Stimulated activated CD4-positive, alpha-beta T cell treated with anti-CD3 and anti-CD28 coated beads, TNF-alpha, amount 100 ng/mL, for 48 hours (primary cell): ENCODE measurements at regions not wholly inside any gene's neighbourhood (a gene's known extent, or its start where the extent isn't known, plus 50 kb on each side); places are given as distances from the start of the nearest gene placed in this dataset.

Experiments
- DNase-seq, 3 donors: peaks; one replicate each; pipeline ENCODE4 v3.0.0-alpha.2; 2020; ENCODE audit warnings: low read depth in 3 of 3

DNA sequence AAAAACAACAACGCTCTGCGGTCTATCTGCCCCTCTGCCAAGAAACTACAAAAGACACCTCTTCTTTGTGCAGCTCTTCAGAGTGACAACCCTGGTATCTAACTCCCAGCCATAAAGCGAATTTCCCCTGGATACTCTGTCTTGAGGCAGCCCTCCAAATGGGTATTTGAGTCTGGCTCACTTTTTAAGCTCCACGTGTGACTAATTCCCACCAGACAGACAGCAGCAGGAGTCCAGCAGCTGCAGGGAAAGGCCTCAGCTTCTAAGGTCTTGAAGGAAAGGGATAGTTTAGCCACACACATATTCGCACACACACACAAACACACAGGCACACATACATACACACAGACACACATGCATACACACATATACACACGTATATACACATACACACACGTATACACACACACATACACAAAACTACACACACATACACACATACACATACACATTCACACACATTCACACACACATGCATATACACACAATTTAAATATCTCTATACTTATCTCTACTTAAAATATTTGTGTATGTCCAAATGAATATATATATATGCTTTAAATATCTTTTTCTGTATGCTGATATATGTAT, 188.8 kb downstream of the TSHZ3 start:
- no peak for DNase-seq

DNA sequence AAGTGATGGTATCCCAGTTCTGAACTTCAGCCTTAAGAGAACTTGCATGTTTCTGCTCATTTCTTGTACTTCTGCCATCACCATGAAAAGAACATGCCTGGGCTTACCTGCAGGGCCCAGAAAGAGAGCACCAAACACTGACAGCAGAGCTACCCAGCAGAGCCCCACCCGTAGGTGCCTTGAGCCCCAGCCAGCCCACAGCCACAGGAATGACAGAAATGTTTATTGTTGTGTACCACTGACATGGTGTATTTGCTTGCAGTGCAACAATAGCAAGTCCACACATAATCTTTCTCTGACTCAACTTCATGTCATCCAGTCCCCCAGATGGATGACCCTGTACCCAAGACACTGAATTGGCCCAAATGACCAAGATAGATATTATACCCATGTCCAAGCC, 195.2 kb downstream of the TSHZ3 start:
- no peak for DNase-seq

DNA sequence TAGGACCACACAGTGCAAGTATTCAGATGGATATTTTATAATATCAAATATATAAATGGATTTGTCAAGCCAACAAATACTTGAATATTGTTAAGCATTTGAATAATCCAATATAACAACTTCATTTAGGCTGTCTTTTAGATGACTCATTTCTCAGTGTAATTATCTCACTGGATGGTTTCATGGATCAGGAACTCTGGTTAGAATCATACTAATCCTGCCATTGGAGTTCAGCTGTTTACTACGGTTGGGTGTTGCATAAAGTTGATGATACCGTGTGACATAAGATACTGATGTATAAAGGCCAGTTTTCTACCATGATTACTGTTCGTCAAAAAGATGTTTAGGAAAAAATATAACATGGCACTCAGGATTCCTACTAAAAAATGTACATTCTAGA, 196.3 kb downstream of the TSHZ3 start:
- no peak for DNase-seq

DNA sequence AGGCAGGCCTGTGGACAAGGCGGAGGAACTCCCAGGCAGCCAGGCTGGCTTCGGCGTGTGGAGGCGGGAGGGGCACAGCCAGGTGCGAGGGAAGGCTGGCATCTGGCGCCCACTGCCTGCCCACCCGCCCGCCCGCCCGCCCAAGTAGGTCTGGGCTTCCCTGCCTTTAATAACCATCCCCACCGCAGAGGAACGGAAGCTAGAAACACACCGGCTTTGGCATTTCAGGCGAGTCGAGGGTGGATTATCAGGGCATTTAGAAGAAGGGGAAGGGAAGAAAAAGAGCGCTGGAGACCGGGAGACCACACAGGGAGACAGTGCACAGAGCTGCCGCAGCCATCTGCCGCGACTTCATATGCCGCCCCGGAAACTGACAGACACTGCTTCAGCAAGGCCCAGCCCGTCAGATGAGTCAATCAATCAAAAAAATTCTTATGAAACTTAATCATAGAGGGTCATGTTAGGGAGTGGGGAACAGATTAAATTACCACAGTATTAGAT, 199.7 kb downstream of the TSHZ3 start:
- DNase-seq: no peak

DNA sequence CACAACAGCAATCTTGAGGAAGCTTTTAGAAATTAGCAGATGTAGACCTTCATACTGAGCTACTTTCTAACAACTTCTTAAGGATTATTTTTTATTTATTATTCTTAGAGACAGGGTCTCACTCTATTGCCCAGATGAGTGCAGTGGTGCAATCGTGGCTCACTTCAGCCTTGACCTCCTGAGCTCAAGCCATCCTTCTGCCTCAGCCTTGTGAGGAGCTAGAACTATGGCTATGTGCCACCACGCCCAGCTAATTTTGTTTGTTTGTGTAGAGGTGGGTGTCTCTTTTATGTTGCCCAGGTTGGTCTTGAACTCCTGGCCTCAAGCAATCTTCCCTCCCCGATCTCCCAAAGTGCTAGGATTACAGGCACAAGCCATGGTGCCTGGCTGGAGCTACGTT, 200.6 kb downstream of the TSHZ3 start:
- no peak for DNase-seq

DNA sequence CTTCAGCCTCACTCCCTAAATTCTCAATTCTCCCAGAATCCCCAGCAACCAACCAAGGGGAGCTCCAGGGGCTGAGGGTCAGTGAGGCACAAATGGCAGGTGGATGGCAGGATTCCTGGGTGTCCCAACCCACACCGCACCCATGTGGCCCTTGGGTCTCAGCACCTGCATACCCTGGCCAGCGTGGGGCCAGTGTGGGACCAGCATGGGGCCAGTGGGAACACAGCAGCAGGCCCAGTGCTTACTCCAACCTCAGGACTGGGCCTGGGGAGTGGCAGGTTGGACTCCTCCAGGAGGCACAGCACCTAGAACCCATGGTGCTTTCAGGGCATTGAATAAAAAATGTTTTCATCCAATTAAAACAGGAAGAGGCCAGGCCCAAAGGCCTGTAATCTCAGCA, 202.0 kb downstream of the TSHZ3 start:
- DNase-seq: no peak

DNA sequence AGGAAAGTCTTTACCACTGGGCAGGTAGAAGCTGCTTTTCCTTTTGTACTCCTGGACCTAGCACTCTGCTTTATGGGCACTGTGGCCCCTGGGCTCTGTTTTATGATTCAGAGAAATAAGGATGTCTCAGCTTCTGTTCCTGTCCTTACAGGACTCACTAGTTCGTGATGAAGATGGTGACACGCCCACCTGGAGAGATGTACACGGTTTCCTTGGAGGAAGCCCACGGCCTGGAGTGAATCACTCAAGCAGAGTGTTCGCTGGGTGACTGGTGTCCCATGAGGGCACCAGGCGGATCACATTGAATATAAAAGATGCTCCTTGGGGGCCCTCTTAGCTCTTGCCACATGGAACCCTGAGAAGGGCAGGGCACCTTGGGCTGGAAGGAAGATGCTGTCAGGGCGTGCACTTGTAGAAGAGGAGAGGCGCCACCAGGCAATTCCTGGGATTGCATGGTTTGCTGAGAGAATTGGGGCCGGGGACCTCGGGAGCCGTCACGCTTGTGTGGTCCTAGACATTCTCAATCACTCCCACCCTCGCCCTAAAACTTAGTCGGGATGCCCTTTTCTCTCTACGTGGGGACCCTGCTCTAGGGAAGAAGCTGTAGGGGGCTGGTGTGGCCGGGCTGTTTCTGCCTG, 202.6 kb downstream of the TSHZ3 start:
- DNase-seq: no peak

DNA sequence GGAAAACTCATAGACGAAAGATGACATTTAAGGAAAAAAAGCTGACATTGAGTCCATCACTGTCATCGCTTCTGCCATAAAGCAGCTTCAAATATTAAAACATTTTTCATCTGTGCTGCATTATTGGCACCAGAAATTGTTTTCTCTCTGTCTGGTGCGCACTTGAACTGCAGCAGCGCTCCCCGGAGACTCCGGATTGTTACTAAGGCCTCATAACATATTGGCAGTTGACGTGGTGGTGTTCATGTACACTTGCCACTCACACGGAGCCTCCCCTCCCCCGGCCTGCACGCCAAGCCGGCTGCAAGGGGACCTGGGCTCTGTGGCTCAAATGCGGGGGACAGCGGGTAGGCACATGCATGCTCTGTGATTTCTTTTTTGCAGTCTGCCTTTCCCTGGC, 203.2 kb downstream of the TSHZ3 start:
- no peak for DNase-seq

DNA sequence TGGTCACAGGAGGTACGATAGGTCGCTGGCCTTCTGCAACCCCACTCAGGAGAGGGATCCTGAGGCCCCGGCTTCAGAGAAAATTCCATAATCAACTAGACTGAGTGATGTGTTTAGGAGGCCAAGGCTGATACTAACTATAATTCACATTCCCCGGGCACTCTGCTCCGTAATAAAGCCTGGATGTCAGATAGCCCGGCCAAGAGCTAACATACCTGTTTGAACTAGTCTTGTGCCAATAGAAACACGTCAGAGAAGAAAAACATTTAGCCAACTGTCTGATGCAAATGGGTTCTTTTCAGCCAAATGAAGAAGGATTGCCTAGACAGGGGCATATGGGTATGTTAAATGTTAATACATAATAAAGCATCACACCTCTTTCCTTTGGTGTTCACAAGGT, 204.2 kb downstream of the TSHZ3 start:
- DNase-seq: no peak

DNA sequence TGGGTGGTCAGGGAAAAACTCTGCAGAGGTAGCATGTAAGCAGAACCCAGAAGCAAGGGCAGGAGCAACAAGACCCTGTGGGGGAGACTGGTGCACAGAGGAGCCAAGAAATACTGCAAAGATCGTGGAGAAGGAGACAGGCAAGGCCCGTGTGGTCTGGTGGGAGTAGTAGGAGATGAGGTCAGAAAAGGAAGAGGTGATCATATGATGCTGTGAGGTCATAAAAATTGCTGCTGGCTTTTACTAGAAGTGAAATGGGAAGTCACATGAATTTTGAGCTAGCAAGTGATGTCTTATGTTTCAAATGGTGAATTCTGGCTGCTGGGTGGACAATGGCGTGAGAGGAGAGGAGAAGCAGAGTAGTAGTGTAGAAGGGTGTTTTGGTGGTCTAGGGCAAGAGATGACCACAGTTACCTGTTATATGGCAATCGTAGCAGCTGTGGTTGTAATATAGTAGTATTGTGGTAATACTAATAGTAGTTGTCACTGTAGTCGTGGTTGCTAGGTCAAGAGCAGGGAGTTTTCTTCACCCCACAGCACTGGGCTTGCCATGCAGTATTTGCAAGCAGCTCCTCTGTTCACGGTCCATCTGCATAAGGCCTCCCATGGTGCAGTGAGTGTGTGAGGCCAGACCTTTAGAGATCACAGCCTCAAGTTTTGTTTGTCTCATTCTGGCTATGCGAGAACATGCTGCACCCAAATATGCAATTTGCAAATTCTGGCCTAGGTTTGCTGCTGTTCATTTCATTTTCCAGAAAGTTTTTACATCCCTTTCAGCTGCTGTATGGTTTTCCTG, 205.0 kb downstream of the TSHZ3 start:
- no peak for DNase-seq

DNA sequence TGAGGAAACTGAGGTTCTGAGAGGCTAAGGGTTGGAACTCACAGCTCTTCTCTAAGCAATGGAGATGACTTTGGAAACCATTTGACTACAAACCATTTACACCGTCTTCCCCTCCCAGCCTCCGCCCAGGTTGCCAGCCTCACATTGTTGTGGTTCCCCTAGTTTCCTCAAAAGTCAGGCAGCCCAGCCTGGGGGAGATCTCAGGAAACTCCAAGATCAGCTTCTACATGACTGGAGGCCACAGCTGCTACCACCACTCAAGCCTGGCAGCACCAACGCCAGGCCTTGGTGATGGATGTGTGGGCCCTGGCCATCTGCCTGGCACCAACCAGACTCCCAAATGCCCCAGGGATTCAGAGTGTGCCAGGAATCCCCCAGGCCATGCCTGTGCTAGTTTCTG, 207.9 kb downstream of the TSHZ3 start:
- DNase-seq: no peak

DNA sequence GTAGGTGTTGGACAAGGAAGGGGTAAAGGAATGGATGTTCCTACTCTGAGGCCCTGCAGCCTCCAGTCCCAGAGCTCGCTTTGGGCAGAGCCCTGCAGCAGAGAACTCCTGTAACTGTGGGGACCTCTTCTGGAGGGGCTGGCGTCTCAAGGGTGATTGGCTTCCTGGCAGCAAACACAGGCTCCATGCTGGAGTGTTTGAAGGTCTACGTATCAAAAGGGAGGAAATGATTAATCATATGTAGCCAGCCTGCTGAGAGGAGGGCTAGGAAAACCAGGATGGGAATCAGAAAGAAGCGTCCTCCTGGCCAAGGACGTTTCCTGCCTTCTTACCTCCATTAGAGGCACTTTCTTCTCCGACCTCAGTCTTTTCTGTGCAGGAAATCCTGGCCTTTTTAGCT, 208.5 kb downstream of the TSHZ3 start:
- DNase-seq: no peak

DNA sequence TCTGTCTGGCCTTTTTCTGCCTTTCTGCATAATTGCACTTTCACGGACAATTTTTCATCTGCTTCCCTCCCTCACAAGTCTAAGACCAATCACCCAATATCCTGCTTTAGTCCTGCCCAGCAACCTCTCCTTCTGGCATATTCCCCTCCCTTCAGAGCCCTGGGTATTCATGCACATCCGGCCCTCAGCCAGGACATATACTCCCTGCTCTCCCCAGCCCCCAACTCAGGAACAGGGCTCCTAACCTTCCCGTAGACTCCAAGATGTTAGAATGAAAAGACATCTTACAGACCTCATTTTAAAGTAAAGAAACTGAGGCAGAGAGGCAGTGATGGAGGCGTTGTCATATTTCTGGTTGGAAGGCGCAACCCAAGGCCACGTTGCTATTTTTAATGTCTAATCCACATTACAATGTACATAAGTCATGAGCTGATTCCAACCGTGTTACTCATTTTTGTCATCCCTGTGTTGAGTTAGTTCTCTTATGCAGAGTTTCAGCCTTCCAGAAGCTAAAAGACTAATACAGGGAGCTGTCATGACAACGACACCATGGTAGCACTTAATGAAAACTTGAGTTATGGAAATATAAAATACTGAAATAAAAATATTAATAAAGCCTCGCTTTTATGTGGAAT, 209.2 kb downstream of the TSHZ3 start:
- DNase-seq: no peak

DNA sequence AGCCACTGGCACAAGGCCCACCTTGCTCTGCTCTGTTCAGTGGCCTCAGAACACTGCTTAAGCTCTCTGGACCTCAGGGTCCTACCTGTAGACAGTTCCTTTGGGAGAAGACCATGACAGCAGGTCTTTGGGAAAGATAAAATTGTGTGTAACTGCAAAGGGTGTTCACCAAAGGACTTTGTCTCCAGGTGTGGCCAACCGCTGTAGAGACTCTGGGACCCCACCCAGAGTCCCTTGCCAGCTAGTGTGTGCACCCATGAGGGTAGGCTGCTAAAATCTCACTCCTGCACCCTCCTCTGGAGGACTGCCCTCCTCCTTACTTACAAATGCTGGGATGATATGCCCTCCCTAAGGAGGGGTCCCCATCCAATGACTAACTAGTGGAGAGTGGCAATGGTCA, 211.2 kb downstream of the TSHZ3 start:
- DNase-seq: no peak

DNA sequence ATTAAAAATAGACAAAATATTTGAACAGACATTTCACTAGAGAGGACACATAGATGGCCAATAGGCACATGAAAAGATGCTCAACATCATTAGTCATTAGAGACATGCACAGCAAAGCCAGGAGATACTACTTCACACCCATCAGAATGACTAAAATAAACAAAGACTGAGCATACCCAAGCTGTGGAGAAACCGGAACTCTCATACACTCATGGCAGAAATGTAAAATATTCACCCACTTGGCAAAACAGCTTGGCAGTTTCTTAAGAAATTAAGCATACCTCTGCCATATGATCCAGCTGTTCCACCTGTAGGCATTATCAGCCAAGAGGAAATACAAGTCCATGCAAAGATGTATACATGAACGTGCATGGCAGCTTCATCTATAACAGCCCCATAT, 213.4 kb downstream of the TSHZ3 start:
- no peak for DNase-seq

DNA sequence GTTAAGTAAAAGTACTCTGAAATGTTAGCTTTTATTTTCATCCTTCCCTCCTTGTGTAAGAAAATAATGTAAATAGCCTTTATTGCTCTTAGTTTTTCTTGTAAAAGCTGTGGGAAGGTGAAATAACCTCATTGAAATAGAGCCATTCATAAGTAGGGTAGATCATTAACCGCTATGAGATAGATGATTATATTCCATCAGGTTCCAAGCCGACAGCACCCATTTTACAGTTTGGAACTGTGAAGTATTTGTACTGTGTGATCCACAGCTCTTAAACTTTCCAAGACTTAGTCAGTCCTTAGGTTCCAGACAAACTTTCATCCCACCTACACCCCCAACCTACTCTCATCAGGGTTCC, 216.5 kb downstream of the TSHZ3 start:
- DNase-seq: no peak

DNA sequence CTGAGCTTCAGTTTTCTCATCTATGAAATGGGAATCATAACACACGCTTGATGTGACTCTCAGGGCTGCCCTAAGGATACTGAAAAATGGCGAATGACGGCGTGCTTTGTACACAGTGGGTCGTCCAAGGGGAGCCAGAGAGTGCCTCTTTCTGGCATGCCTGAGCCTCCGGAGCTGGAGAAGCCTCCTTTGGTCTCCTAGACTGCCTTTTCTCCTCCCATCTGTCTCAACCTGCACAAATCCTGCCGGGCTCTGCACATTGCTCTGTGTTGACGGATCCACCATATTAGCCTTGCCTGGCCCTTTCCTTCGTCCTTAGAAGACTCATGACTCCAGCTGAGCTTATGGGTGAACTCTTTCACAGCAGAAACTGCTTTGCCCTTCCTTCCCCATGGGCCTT, 220.9 kb downstream of the TSHZ3 start:
- no peak for DNase-seq

DNA sequence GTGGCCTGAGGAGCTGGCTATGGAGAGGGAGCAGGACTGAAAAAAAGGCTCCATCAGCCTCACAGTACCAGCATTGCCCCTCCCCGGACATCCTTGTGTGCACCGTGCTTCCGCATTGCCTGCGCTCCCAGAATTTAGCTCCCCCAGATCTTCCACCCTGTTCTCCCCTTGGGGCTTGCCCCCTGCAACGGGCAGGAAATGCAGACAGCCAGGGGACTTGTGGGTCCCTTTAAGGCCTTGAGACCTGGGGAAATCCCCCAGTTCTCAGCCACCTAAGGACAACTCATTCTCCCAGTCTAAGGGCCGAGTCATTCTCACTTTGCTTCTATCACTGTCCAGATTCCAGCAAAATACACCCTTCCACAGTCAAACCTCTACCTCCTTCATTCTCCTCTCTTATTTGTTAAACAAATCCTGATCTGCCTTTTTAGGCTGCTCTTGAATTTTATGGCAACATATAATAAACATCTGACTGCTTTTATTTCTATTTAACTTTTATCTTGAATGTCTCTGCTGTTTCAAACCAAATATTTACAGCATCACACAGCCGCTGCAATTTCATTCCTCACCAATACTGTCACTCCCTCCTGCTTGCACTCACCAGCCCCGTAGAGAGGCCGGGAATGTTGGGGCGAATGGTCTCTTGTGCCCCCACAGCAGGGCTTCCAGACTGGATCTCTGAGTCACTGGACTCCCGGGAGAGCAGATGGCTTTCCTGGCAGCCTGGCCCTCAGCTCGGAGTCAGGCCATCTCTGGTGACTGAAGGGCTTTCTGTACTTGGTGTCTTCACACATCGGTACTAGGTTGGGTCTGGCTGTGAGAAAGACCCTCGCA, 221.9 kb downstream of the TSHZ3 start:
- no peak for DNase-seq

DNA sequence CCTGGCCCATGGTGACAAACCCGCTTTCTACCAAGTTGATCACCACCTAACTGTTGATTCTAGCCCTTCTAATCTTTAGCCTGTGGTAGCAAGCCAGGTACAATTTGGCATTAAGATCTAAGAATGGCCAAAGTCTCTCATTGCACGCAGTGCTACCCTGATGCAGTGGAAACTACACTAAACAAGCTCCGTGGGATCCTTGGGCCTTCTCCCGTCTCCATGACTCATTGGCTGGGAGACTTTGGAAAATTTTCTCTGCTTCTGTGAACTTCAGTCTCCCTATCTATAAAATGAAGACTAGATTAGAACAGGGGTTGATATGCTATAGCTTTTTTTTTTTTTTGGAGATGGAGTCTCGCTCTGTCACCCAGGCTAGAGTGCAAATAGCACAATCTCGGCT, 223.0 kb downstream of the TSHZ3 start:
- no peak for DNase-seq

DNA sequence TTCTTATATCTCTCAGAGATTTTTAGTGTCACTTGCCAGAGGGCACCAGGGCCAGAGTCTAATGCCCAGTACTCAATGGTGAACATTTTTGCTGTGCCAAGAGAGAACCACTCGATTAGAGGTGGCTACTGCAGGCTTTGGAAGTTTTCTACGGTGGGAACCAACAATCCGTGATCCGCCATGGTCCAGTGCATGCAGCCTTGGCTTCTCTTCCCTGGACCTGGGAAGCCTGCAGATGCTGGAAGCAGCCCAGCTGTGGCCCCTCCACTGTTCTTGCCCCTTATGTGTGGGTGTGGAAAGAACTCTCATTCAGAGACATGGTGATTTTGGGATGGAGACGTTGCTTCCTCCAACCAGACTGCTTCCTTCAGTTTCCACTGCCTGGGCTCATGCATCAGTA, 224.2 kb downstream of the TSHZ3 start:
- DNase-seq: no peak

DNA sequence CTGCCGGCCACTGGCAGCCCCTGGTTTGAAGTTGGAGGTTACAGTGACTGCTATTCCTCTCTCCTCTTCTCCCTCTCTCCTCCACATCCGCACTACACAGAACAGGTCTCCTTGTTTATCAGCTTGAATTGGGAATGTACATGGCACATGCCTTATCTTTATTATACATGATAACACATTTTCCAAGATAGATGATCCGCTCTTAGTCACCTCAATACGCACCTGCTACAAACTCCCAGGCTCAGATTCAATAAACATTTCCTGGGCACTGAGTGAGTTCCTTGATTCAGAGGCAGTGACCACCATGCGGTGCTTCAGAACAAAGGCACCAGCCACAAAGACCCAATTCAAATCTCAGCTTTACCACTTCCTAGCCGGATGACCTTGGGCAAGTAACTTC, 227.7 kb downstream of the TSHZ3 start:
- no peak for DNase-seq

DNA sequence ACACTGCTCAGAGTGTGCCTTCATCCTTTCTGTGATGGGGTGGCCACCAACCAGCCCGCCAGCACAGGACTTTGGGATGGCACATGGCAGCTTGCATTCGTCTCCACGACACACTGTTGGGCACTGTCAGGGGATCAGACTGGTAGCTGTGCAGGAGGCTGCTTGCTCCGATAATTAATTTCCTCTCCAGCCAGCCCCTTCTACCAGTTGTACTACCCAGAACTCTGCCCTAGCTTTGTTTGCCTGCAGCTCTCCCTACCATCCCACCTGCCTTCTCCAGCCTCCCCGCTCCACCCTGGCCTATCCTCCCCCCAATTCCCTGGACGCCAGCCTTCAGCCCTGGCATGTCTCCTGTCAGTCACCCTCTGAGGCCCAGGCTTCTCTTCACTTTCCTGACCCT, 228.3 kb downstream of the TSHZ3 start:
- DNase-seq: no peak
